ENCODE measurements at regions not wholly inside any gene's neighbourhood (a gene's known extent, or its start where the extent isn't known, plus 50 kb on each side); places are given as distances from the start of the nearest gene placed in this dataset.
"Not testable (repeated sequence)": the region's sequence is repeated elsewhere in the genome, so short reads cannot be mapped to it uniquely, and the experiment has no call there.

DNA sequence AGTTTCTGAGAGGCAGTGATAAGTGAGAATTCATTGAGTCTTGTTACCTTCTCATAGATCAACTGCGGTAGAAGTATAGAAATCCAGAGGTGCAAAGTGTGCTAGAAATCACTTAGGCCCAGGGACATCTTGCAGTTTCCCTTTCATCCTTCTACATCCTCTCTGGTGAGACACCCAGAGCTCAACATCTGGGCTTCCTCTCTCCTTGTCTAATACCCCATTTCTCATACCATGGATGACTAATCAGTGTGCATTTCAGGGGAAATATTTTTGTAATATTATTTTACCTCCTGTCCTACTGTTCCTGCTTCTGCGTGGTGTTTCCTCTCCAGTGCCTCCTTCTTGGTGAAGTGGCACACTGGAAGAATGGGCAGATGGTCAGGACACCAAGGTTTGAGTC, 322.4 kb downstream of the TFAP2B start:
- no peak overlapping the region for H3K4me3 Mint-ChIP-seq
- H3K36me3 Mint-ChIP-seq (ENCODE audit: low read depth), result no peaks in the 10 kb centered on the region
- no peak overlapping the region for H3K27ac Mint-ChIP-seq
- no peaks in the 10 kb centered on the region for H3K4me1 Mint-ChIP-seq (ENCODE audit: low read depth)
- no peak for ATAC-seq
- DNase-seq, result no peak
- no peaks in the 10 kb centered on the region for H3K27me3 Mint-ChIP-seq
- ChIA-PET POLR2A (no interaction called here), CTCF (no interaction called here)
- intact Hi-C loops (cut with micrococcal nuclease), result no loop called here
- H3K9me3 Mint-ChIP-seq, result no peaks in the 10 kb centered on the region
- TF ChIP-seq CTCF (IDR thresholded peaks at IDR 0.05), result no peak

DNA sequence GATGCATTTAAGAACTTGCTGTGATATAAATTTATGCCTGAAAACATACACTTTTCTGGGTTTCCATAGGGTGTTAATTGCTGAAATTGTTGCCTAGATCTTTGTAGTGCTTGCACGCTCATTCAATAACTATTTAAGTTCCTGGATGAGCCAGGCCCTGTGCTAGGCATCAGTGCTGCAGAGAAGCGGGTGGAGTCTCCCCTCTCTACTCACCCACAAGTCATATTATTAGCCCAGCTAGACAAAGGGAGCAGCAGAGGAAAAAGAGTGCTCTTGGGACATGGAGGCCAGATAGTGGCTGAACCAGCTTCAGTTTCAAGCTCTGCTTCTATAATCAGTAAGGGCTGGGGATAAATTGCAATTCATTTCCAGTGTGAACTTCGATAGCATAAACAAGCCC, 329.1 kb downstream of the TFAP2B start:
- DNase-seq (no peak), ATAC-seq (no peak)
- H3K27me3 Mint-ChIP-seq, result no peaks in the 10 kb centered on the region
- peaks cover 7% of the 10 kb centered on the region for H3K9me3 Mint-ChIP-seq
- ChIA-PET POLR2A (no interaction called here), CTCF (no interaction called here)
- no peak overlapping the region for H3K27ac Mint-ChIP-seq
- no peaks in the 10 kb centered on the region for H3K36me3 Mint-ChIP-seq (ENCODE audit: low read depth)
- H3K4me3 Mint-ChIP-seq, result no peak overlapping the region
- no peak for TF ChIP-seq CTCF (IDR thresholded peaks at IDR 0.05)
- intact Hi-C loops (cut with micrococcal nuclease), result no loop called here
- H3K4me1 Mint-ChIP-seq (ENCODE audit: low read depth), result no peaks in the 10 kb centered on the region

DNA sequence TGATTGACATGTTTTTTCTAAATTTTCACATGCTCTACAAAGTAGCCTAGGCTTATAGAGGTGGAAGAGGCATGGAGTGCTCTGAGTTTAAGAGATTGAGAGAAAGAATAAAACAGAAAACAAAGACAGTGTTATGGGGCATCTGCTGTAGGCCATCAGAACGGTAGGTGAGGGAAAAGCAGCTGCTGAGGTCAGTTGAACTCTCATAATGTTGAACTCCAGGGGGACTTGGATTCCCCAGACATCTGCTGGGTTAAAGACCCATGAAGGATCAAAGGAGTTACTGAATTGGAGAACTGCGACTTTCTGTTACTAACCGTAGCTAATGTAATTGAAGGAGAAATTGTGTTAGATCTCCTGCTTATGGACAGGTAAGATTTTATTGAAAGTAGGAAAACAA, 333.9 kb downstream of the TFAP2B start:
- H3K27me3 Mint-ChIP-seq, result no peaks in the 10 kb centered on the region
- no peaks in the 10 kb centered on the region for H3K36me3 Mint-ChIP-seq (ENCODE audit: low read depth)
- intact Hi-C loops (cut with micrococcal nuclease), result no loop called here
- no peak overlapping the region for H3K27ac Mint-ChIP-seq
- CTCF ChIA-PET, result no interaction called here
- ATAC-seq, result no peak
- H3K9me3 Mint-ChIP-seq, result peaks cover 3% of the 10 kb centered on the region
- POLR2A ChIA-PET, result no interaction called here
- no peak overlapping the region for H3K4me3 Mint-ChIP-seq
- no peak for TF ChIP-seq CTCF (IDR thresholded peaks at IDR 0.05)
- no peak for DNase-seq
- H3K4me1 Mint-ChIP-seq (ENCODE audit: low read depth), result no peaks in the 10 kb centered on the region

GRCh38 chr6:51153109-51153508, 334.4 kb downstream of the TFAP2B start:
- ATAC-seq (no peak), DNase-seq (no peak)
- no peak overlapping the region for H3K27ac Mint-ChIP-seq
- H3K4me3 Mint-ChIP-seq, result no peak overlapping the region
- no peaks in the 10 kb centered on the region for H3K36me3 Mint-ChIP-seq (ENCODE audit: low read depth)
- POLR2A ChIA-PET, result no interaction called here
- CTCF ChIA-PET, result no interaction called here
- H3K4me1 Mint-ChIP-seq (ENCODE audit: low read depth), result no peaks in the 10 kb centered on the region
- no peaks in the 10 kb centered on the region for H3K27me3 Mint-ChIP-seq
- TF ChIP-seq CTCF (IDR thresholded peaks at IDR 0.05), result no peak
- intact Hi-C loops (cut with micrococcal nuclease), result no loop called here
- H3K9me3 Mint-ChIP-seq, result peaks cover 3% of the 10 kb centered on the region

DNA sequence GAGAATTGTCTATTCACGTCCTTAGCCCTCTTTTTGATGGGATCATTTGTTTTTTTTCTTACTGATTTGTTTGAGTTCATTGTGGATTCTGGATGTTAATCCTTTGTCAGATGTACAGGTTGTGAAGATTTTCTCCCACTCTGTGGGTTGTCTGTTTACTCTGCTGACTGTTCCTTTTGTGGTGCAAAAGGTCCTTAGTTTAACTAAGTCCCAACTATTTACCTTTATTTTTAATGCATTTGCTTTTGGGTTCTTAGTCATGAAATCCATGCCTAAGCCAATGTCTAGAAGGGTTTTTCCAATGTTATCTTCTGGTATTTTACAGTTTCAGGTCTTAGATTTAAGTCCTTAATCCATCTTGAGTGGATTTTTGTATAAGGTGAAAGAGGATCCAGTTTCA, 336.3 kb downstream of the TFAP2B start:
- DNase-seq; H3K4me3 Mint-ChIP-seq; H3K27ac Mint-ChIP-seq; CTCF ChIA-PET; H3K9me3 Mint-ChIP-seq; H3K27me3 Mint-ChIP-seq; POLR2A ChIA-PET; H3K36me3 Mint-ChIP-seq (ENCODE audit: low read depth); intact Hi-C loops (cut with micrococcal nuclease); ATAC-seq; H3K4me1 Mint-ChIP-seq (ENCODE audit: low read depth): not testable (repeated sequence)

DNA sequence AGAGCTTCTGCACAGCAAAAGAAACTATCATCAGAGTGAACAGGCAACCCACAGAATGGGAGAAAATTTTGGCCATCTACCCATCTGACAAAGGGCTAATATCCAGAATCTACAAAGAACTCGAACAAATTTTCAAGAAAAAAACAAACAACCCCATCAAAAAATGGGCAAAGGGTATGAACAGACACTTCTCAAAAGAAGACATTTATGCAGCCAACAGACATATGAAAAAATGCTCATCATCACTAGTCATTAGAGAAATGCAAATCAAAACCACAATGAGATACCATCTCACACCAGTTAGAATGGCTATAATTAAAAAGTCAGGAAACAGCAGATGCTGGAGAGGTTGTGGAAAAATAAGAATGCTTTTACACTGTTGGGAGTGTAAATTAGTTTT, 340.6 kb downstream of the TFAP2B start:
- DNase-seq; ATAC-seq; POLR2A ChIA-PET; H3K9me3 Mint-ChIP-seq; H3K4me1 Mint-ChIP-seq (ENCODE audit: low read depth); H3K27me3 Mint-ChIP-seq; H3K4me3 Mint-ChIP-seq; H3K36me3 Mint-ChIP-seq (ENCODE audit: low read depth); intact Hi-C loops (cut with micrococcal nuclease); H3K27ac Mint-ChIP-seq; CTCF ChIA-PET: not testable (repeated sequence)
